GM21526 (cell line): ENCODE measurements at regions not wholly inside any gene's neighbourhood (a gene's known extent, or its start where the extent isn't known, plus 50 kb on each side); places are given as distances from the start of the nearest gene placed in this dataset.
"Not testable (repeated sequence)": the region's sequence is repeated elsewhere in the genome, so short reads cannot be mapped to it uniquely, and the experiment has no call there.

ENCODE experiments used
- ATAC-seq: cut with Tn5 transposase; IDR thresholded peaks from one replicate; pipeline ENCODE4 v1.9.1; 2021; ENCODE audit warnings: moderate library complexity; ENCODE audit not compliant: unreplicated experiment, low FRiP score

GRCh38 chr2:196514641-196515040 lies 124.9 kb upstream of the CCDC150 start:
- ATAC-seq: no peak

- no peak for ATAC-seq
These were observed 124.5 kb upstream of the CCDC150 start for GRCh38 chr2:196515051-196515450.

- no peak for ATAC-seq
These were observed 123.9 kb upstream of the CCDC150 start for GRCh38 chr2:196515608-196516007.

GRCh38 chr2:196516564-196516963 lies 123.0 kb upstream of the CCDC150 start:
- no peak for ATAC-seq

- no peak for ATAC-seq
These were observed 118.9 kb upstream of the CCDC150 start for GRCh38 chr2:196520605-196521004.

- ATAC-seq: not testable (repeated sequence)
These were observed 112.4 kb upstream of the CCDC150 start for GRCh38 chr2:196526981-196527725.

GRCh38 chr2:196528486-196529223 lies 110.9 kb upstream of the CCDC150 start:
- ATAC-seq: no peak

- no peak for ATAC-seq
These were observed 108.6 kb upstream of the CCDC150 start for GRCh38 chr2:196530910-196531309.

- no peak for ATAC-seq
These were observed 105.6 kb upstream of the CCDC150 start for GRCh38 chr2:196533772-196534397.

- no peak for ATAC-seq
These were observed 105.0 kb upstream of the CCDC150 start for GRCh38 chr2:196534495-196534894.

- ATAC-seq: no peak
These were observed 104.5 kb upstream of the CCDC150 start for GRCh38 chr2:196535061-196535460.

- no peak for ATAC-seq
These were observed 103.8 kb upstream of the CCDC150 start for GRCh38 chr2:196535742-196536141.

- ATAC-seq: no peak
These were observed 102.2 kb upstream of the CCDC150 start for GRCh38 chr2:196537311-196537710.

GRCh38 chr2:196538189-196538588 lies 101.3 kb upstream of the CCDC150 start:
- no peak for ATAC-seq

- no peak for ATAC-seq
These were observed 100.9 kb upstream of the CCDC150 start for GRCh38 chr2:196538646-196539045.

GRCh38 chr2:196544906-196545433 lies 94.5 kb upstream of the CCDC150 start:
- no peak for ATAC-seq

GRCh38 chr2:196546151-196546919 lies 93.2 kb upstream of the CCDC150 start:
- no peak for ATAC-seq

- no peak for ATAC-seq
These were observed 90.5 kb upstream of the CCDC150 start for GRCh38 chr2:196549052-196549451.

GRCh38 chr2:196551014-196551413 lies 88.5 kb upstream of the CCDC150 start:
- ATAC-seq: no peak

GRCh38 chr2:196555161-196555560 lies 84.4 kb upstream of the CCDC150 start:
- ATAC-seq: no peak

- no peak for ATAC-seq
These were observed 83.8 kb upstream of the CCDC150 start for GRCh38 chr2:196555726-196556125.
